Motor neuron (in vitro differentiated cells): ENCODE measurements at regions not wholly inside any gene's neighbourhood (a gene's known extent, or its start where the extent isn't known, plus 50 kb on each side); places are given as distances from the start of the nearest gene placed in this dataset.

Source experiments
- ATAC-seq, 8 experiments: fragments of 200-7000 bp; cut with Tn5 transposase; replicated peaks in 6 of 8; 2 replicates each; pipeline ENCODE4 v1.8.0; 2021; ENCODE audit warnings: mild to moderate bottlenecking in 8 of 8, moderate library complexity in 8 of 8
- H3K27ac ChIP-seq, 2 donors: fragments of 250-450 bp; sonication (Bioruptor Pico); 2 replicates each; pipeline ENCODE4 v1.9.0; 2021; ENCODE audit warnings: antibody characterized with exemption in 2 of 2, mild to moderate bottlenecking in 2 of 2, moderate library complexity in 1 of 2
- H3K4me1 ChIP-seq, 2 donors: fragments of 250-450 bp; sonication (Bioruptor Pico); replicated peaks in 1 of 2; 2 replicates each; pipeline ENCODE4 v1.6.1; 2021; ENCODE audit warnings: antibody characterized with exemption in 2 of 2, mild to moderate bottlenecking in 2 of 2, moderate library complexity in 1 of 2
- H3K4me3 ChIP-seq, 5 donors: fragments of 250-450 bp; sonication (Bioruptor Pico); 2 replicates each; pipeline ENCODE4 v1.9.0; 2021; ENCODE audit warnings: antibody characterized with exemption in 5 of 5, mild to moderate bottlenecking in 5 of 5, moderate library complexity in 4 of 5
- WGBS, 10 experiments: fragments of 450-650 bp; shearing (Covaris generic); methylation state at CpG; one replicate each; pipeline ENCODE4 v1.0.0; 2022; 5-methylcytosine and 5-hydroxymethylcytosine counted together
- in situ Hi-C, 9 experiments: fragments of 400-800 bp; cut with MboI; loops; one replicate each; pipeline ENCODE4 v1.15.0; 2021; ENCODE audit warnings: low sequenced_read_pairs in 9 of 9, low pct_unique_long_range_greater_than_20kb in 2 of 9; ENCODE audit not compliant: unreplicated experiment in 9 of 9

DNA sequence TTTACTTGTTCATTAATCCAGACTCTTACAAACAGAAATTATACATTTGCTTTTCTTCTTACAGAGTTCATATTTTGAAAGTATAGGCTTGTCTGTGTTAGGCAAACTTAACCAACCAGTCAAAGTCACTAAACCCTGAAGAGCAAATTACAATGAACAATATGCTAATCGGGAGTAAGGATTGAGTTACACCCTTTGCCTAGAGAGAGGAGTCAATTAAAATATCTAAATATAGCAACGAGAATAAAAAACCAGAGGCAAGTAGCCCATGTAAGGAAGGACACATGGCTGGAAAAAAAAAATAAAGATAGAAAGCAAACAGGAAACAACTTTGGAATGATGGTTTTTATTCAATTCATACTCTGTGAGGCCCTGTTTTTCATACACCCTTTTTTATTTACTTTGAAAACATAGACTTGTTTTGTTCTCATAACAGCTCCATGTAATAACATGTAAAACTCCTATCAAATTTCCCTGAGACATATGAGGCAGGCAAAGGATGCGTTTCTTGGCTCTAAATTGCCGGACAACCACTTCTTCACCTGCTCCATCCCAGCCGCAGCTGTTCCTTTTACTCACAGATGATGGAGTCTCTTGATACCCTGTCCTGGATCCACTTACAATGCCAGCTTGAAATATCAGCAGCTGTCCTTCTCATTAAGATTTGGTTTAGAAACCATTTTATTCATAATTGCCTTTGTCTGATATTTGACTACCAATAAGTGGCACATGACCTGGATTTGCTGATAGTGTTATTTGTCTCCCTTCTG is 767.7 kb upstream of the GCFC2 start:
- peak in 6 of 8 experiments; percentile 34 to 100 (median 82) for ATAC-seq
- Histone ChIP-seq H3K27ac (no peak overlapping the region), H3K4me1 (peaks cover 0 to 6% of the 10 kb centered on the region in 2 donors), H3K4me3 (no peak overlapping the region)
- whole genome bisulfite sequencing, 10 experiments, result 0 to 70% (median 21%) methylated on average over 1 to 5 of the region's 5 CpGs
- in situ Hi-C loops, result no loop called here

DNA sequence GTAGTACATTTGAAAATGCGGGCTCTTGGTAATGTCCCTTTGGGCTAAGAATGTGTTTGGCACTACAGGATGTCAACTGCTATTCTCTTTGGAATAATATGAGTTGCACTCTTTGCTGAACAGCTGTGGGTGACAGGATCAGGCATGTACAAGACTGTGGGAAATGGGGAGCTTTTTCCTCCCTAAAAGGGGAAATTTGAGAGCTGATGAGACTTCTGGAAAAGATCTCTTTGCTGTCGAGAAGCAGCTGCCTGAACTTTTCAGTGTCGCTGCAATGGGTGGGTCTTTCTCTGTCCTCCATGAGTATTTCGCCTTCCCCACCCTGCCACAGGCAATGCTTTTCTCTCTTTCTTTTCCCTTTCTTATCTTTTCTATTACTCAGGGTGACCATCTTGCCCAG is 762.2 kb upstream of the GCFC2 start:
- H3K4me1 ChIP-seq, result no peaks in the 10 kb centered on the region
- H3K27ac ChIP-seq, result no peak overlapping the region
- in situ Hi-C loops, result no loop called here
- WGBS, 10 experiments, result 6 to 100% (median 77%) methylated on average over 1 to 4 of the region's 4 CpGs
- no peak for ATAC-seq
- no peak overlapping the region for H3K4me3 ChIP-seq

DNA sequence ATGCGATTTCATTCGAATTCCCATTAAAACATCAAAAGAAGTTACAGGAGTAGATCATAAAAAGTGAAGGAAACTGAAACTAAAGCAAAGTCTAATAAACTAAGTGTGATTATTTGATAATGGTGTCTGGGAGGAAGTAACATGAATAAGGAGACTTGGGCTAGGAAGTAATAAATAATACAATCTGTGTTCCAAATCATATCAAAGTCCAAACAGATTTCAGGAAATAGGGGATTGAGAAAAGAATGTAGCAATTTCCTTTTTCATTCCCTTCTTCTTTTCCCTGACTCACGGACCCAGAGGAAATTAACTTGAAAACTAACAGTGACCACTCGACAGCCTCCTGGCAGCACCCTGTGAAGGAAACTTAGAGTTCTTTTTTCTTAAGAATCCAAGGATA is 758.4 kb upstream of the GCFC2 start:
- 0 to 100% (median 87%) methylated on average over 1 to 4 of the region's 4 CpGs for WGBS, 10 experiments
- no peak overlapping the region for H3K27ac ChIP-seq
- H3K4me3 ChIP-seq, result no peak overlapping the region
- H3K4me1 ChIP-seq, result no peaks in the 10 kb centered on the region
- in situ Hi-C loops, result no loop called here
- ATAC-seq, result no peak

DNA sequence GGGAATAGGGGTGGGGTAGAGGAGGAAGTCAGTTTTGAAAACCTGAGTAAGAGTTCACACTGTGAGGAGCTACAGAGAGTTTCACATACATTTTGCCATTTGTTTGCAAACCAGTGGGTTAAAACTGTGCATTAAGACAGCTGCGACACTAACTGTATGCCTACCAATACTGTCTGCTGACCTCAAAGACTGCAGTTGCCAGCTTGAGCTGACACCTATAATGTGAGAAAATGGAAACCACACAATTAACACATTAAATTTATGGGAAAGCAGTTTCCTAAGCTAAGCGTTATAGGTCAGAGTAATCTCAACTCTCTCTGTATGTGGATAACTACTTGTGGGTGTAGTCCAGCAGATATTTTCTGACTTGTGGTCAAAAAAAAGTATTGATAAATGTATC is 756.6 kb upstream of the GCFC2 start:
- in situ Hi-C loops, result no loop called here
- Histone ChIP-seq H3K4me3 (no peak overlapping the region), H3K4me1 (no peaks in the 10 kb centered on the region), H3K27ac (no peak overlapping the region)
- ATAC-seq, result no peak
- 33 to 100% (median 80%) methylated on average over 1 to 2 of the region's 2 CpGs; no CpG with 5 or more reads in 1 of the 10 experiments for WGBS, 10 experiments

DNA sequence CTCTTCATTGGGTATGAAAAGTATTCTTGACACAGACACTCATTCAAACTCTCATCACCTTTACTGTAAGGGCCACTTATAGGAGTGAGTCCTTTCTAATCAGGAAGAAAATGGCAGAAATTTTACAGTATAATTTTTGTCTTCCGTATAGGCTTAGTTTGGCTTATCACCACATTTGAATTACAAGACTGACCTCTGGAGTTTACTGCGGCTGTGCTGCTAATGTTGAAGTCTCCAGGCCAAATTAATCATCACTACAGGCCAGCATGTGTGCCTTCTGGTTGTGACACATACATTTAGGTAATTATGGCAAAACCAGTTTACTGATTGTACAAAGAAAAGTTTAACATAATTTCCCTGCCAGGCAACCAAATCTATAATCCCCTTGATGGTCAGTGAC is 753.6 kb upstream of the GCFC2 start:
- Histone ChIP-seq H3K4me3 (no peak overlapping the region), H3K4me1 (no peaks in the 10 kb centered on the region), H3K27ac (no peak overlapping the region)
- peak in 2 of 8 experiments; percentile 18 to 26 for ATAC-seq
- in situ Hi-C loops, result no loop called here
- WGBS, 10 experiments, result 20 to 85% (median 63%) methylated on average over 1 to 2 of the region's 2 CpGs; no CpG with 5 or more reads in 2 of the 10 experiments

DNA sequence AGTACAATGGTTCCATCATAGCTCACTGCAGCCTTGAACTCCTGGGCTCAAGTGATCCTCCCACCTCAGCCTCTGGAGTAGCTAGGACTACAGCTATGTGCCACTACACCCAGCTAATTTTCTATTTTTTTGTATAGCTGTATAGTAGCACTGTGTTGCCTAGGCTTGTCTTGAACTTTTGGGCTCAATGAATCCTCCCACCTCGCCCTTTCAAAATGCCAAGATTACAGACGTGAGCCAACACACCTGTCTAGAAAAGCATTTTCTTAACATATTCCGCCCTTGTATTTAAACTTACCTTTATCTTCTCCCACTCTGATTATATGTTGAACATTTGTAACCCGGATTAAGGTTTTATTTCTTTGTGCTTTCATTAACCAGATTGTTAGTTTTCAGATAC is 750.7 kb upstream of the GCFC2 start:
- 7 to 100% (median 71%) methylated on average over 2 to 4 of the region's 4 CpGs; no CpG with 5 or more reads in 1 of the 10 experiments for WGBS, 10 experiments
- Histone ChIP-seq H3K4me3 (no peak overlapping the region), H3K4me1 (no peaks in the 10 kb centered on the region), H3K27ac (no peak overlapping the region)
- in situ Hi-C loops, result no loop called here
- no peak for ATAC-seq

DNA sequence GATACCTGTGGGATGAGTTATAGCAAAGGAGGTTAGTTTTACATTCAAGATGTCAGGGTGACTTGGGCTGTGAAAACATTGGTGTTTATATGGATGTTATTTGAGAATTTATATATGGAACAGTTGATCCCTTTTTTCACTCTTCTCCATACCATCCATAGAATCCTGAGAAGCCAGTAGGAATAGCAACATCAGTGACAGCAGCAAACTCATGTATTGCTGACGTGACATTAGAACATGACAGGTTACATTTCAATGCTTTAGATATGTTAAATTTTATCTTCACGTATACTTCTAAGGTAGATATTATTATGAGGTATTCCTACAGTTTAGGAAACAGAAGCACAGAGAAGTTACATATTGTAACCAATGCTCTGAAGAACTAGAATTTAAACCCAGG is 745.2 kb upstream of the GCFC2 start:
- H3K4me1 ChIP-seq, result no peaks in the 10 kb centered on the region
- no peak overlapping the region for H3K27ac ChIP-seq
- in situ Hi-C loops, result no loop called here
- 0 to 83% (median 48%) methylated on average over 1 to 2 of the region's 2 CpGs for WGBS, 10 experiments
- H3K4me3 ChIP-seq, result no peak overlapping the region
- ATAC-seq, result no peak

DNA sequence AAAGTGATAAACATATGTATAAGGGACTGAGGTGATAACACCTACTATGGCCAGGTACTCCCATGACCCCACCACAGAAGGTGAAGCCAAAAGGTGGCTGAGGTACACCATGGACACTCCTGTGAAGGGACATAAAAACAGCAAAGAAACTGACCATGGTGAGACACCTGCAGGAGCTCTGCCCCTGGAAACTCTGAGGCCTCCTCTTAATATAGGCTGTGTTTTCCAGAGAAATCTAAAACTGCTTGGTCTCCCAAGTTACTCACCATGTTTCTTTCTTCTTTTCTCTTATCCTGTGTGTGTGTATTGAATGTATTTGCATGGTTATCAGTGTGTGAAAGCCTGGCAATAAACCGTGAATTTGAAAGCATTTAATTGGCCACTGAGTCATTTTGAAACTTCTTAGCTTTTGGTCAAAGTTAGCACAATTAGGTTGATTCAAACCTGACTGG is 739.3 kb upstream of the GCFC2 start:
- H3K4me3 ChIP-seq, result no peak overlapping the region
- in situ Hi-C loops, result no loop called here
- no peak for ATAC-seq
- no peaks in the 10 kb centered on the region for H3K4me1 ChIP-seq
- 0 to 86% (median 38%) methylated on average over 1 of the region's 1 CpG; no CpG with 5 or more reads in 2 of the 10 experiments for WGBS, 10 experiments
- no peak overlapping the region for H3K27ac ChIP-seq

DNA sequence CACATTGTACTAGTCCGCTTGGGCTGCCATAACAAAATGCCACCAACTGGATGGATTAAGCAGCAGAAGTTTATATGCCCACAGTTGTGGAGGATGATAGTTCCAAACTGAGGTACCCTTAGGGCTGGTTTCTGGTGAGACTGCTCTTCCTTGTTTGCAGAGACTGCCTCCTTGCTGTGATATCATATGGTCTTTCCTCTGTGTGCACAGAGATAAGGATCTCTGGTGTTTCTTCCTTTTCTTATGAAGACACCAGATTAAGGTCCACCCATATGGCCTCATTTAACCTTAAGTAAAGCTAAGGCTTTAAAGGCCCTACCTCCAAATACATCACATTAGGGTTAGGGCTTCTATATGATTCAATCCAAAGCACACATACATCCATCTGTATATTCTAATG is 738.2 kb upstream of the GCFC2 start:
- in situ Hi-C loops, result no loop called here
- WGBS, 10 experiments, result 88 to 100% (median 100%) methylated on average over 1 of the region's 1 CpG; no CpG with 5 or more reads in 3 of the 10 experiments

DNA sequence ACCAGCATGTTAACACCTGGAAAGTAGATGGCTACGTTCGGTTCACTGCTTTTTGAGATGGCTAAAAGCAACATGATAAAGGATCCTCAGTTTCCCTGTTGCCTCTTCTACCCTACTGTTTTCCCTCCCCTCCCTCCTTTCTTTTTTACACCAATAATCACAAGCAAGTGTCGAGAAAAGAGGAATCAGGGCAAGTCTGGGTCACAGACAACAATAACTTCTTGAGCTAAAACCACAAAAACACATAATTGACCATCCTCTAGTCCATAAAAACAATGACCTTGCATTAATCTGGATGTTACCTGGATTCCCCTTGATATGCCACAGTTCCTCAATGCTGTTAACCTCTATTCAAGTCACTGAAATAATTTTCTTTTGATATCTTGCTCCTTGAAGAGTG is 736.6 kb upstream of the GCFC2 start:
- in situ Hi-C loops, result no loop called here
- Histone ChIP-seq H3K27ac (no peak overlapping the region), H3K4me3 (no peak overlapping the region), H3K4me1 (no peaks in the 10 kb centered on the region)
- no peak for ATAC-seq
- 14 to 89% (median 80%) methylated on average over 2 to 3 of the region's 3 CpGs; no CpG with 5 or more reads in 1 of the 10 experiments for WGBS, 10 experiments

More for the DNA sequence above, 738.2 kb upstream of the GCFC2 start:
- Histone ChIP-seq H3K27ac (no peak overlapping the region), H3K4me1 (no peaks in the 10 kb centered on the region), H3K4me3 (no peak overlapping the region)
- no peak for ATAC-seq

DNA sequence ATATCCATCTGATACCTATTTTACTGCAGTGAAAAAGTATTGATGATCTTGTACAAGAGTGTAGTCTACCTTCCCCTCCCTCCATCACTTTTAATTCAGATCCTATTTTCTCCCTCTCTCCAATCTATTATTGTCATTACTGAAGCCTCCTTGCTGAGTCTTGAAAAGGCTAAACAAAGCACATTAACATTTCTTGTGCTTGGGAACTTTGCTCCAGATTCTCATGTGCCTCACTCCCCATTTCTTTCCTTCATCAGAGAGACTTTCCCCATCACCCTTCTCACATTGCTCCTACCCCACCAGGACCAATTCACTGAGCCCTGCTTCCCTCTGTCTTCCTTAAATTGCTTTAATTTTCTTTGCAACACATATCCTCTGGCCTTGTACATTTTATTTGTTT is 736.2 kb upstream of the GCFC2 start:
- in situ Hi-C loops, result no loop called here
- Histone ChIP-seq H3K4me1 (no peaks in the 10 kb centered on the region), H3K4me3 (no peak overlapping the region), H3K27ac (no peak overlapping the region)
- ATAC-seq, result no peak

DNA sequence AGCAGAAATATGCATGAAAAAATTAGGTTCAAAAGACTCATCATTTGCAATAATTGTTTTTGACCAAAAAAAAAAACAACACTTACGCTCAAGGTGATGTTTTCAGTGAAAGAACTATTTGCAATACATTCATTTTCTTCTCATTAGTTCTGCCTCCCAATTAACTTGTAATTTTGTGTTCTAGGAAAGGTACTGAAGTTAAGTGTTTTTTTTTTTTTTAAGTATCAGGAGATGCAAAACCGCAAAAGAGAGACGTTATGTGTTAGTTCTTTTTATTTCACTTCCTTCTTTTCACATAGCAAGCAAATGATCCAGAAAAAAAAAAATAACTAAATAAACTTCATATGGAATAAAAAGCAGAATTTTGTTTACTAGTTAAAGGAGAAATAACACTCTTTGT is 735.2 kb upstream of the GCFC2 start:
- 20 to 100% (median 89%) methylated on average over 3 of the region's 3 CpGs; no CpG with 5 or more reads in 1 of the 10 experiments for WGBS, 10 experiments
- Histone ChIP-seq H3K27ac (no peak overlapping the region), H3K4me3 (no peak overlapping the region), H3K4me1 (no peaks in the 10 kb centered on the region)
- no peak for ATAC-seq
- in situ Hi-C loops, result no loop called here

DNA sequence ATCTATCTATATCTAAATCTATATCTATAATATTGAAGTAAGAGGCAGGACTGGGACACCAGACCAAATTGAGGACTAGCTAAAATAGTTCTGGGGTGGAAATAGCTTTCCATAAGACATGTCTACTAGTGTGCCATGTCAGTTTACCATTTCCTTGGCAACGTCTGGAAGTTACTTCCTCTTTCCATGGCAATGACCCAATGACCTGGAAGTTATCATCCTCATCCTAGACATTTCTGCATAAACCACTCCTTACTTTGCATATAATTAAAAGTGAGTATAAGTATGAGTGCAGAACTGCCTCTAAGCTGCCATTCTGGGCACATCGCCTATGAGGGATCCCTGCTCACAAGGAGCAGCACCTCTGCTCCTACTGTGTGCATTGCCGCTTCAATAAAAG is 734.0 kb upstream of the GCFC2 start:
- 0 to 100% (median 44%) methylated on average over 1 to 3 of the region's 3 CpGs; no CpG with 5 or more reads in 4 of the 10 experiments for WGBS, 10 experiments
- Histone ChIP-seq H3K4me3 (no peak overlapping the region), H3K4me1 (no peaks in the 10 kb centered on the region), H3K27ac (no peak overlapping the region)
- ATAC-seq, result no peak
- in situ Hi-C loops, result no loop called here

DNA sequence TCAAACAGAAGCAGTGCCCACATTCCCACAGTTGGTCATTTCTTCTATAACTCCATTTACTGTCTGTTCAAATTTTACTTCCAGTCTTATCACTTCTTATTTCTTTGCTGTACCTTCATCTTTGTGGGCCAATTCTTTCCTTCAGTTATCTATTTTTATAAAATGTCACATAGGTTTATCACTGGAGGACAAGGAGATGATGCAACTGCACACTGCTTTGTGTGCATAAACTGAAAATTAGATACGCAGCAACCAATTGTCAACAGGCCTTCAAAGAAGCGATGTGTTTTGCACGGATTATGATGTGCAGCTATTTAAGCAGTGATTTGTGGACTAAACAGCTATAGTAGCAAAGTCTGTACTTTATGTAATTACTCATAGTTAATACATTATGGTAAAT is 726.8 kb upstream of the GCFC2 start:
- 17 to 100% (median 55%) methylated on average over 1 to 3 of the region's 3 CpGs; no CpG with 5 or more reads in 2 of the 10 experiments for WGBS, 10 experiments
- peak in 2 of 8 experiments; percentile 15 to 36 for ATAC-seq
- Histone ChIP-seq H3K27ac (no peak overlapping the region), H3K4me1 (no peaks in the 10 kb centered on the region), H3K4me3 (no peak overlapping the region)
- in situ Hi-C loops, result no loop called here
